SU-DHL-6 (cell line): ENCODE measurements at regions not wholly inside any gene's neighbourhood (a gene's known extent, or its start where the extent isn't known, plus 50 kb on each side); places are given as distances from the start of the nearest gene placed in this dataset.

Source experiments
- EZH2phosphoT487 ChIP-seq: fragments of 200-600 bp; sonication (generic), shearing (Covaris generic); conservative IDR thresholded peaks from 2 replicates; pipeline ENCODE4 v1.6.1; 2018; ENCODE audit warnings: mild to moderate bottlenecking, antibody characterized with exemption, low read length, moderate library complexity, mixed read lengths
- TF ChIP-seq, protein P1 (sequence below): fragments of 200-600 bp; sonication (generic); IDR thresholded peaks from one replicate; pipeline ENCODE4 v1.5.1; 2017; ENCODE audit warnings: antibody characterized with exemption, mild to moderate bottlenecking, low read length, moderate library complexity; ENCODE audit not compliant: insufficient read depth, poor library complexity, severe bottlenecking

DNA sequence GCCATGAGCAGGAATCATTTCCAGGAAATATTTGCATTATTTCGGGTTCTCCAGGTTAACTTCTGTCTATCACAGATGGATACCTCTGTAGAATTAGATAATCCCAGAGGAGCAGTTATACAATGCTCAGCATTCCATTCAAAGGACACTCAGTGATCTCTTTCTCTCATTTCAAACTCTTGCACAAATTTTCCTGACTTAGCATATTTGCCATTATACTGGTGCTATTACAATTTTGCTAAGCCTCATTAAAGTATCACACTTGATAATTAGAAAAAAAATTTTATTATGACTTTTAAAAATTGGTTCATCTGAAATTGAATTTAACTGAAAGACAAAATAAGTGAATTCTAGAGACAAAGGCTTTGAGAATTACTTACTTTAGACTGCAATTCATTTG is 469.0 kb downstream of the EPHA3 start:
- TF ChIP-seq, protein P1, sequence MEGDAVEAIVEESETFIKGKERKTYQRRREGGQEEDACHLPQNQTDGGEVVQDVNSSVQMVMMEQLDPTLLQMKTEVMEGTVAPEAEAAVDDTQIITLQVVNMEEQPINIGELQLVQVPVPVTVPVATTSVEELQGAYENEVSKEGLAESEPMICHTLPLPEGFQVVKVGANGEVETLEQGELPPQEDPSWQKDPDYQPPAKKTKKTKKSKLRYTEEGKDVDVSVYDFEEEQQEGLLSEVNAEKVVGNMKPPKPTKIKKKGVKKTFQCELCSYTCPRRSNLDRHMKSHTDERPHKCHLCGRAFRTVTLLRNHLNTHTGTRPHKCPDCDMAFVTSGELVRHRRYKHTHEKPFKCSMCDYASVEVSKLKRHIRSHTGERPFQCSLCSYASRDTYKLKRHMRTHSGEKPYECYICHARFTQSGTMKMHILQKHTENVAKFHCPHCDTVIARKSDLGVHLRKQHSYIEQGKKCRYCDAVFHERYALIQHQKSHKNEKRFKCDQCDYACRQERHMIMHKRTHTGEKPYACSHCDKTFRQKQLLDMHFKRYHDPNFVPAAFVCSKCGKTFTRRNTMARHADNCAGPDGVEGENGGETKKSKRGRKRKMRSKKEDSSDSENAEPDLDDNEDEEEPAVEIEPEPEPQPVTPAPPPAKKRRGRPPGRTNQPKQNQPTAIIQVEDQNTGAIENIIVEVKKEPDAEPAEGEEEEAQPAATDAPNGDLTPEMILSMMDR: no peak
- TF ChIP-seq EZH2phosphoT487: no peak
